Right lobe of liver (tissue), 6 donors: ENCODE measurements at regions not wholly inside any gene's neighbourhood (a gene's known extent, or its start where the extent isn't known, plus 50 kb on each side); places are given as distances from the start of the nearest gene placed in this dataset.

ENCODE experiments used
- ATAC-seq, 4 donors: fragments of 200-7000 bp; cut with Tn5 transposase; one replicate each; pipeline ENCODE4 v1.9.1; 2020; ENCODE audit warnings: mild to moderate bottlenecking in 4 of 4, moderate library complexity in 4 of 4
- DNase-seq, 3 donors: peaks; one replicate each; pipeline ENCODE4 v3.0.0-alpha.2; 2020
- H3K27ac ChIP-seq, 3 donors: fragments of 200-600 bp; one replicate each; pipeline ENCODE4 v1.8.0; 2022
- H3K27me3 ChIP-seq, 2 donors: fragments of 200-600 bp; one replicate each; pipeline ENCODE4 v1.8.0; 2022
- H3K36me3 ChIP-seq, 4 donors: fragments of 200-600 bp; sonication (generic) in 1 of 4; one replicate each; pipeline versions ENCODE4 v1.5.1 to v1.8.0; 2017 to 2022; ENCODE audit warnings: control low read depth in 1 of 4
- H3K4me1 ChIP-seq, 4 donors: fragments of 200-600 bp; sonication (generic) in 1 of 4; one replicate each; pipeline versions ENCODE4 v1.5.1 to v1.8.0; 2017 to 2022; ENCODE audit warnings: control low read depth in 1 of 4
- H3K4me3 ChIP-seq, 3 donors: fragments of 200-600 bp; one replicate each; pipeline ENCODE4 v1.8.0; 2022
- H3K9me3 ChIP-seq, 4 donors: fragments of 200-600 bp; sonication (generic) in 1 of 4; one replicate each; pipeline versions ENCODE4 v1.5.1 to v1.8.0; 2017 to 2022; ENCODE audit warnings: control low read depth in 1 of 4
- CTCF ChIP-seq, 4 donors: fragments of 200-600 bp in 3 of 4; fragments of 450-650 bp in 1 of 4; IDR thresholded peaks; one replicate each; pipeline versions ENCODE4 v1.5.1 to v1.8.0; 2016 to 2022; ENCODE audit warnings: antibody characterized with exemption in 4 of 4, mild to moderate bottlenecking in 2 of 4
- POLR2A ChIP-seq: fragments of 450-650 bp; IDR thresholded peaks from one replicate; pipeline ENCODE4 v1.6.1; 2017; ENCODE audit warnings: antibody characterized with exemption, mild to moderate bottlenecking
- WGBS: methylation state at CpG from one replicate; pipeline ENCODE4 v1.1.6; 2018; ENCODE audit warnings: low coverage, low lambda C conversion rate; ENCODE audit not compliant: insufficient coverage; ENCODE audit errors: missing lambda C conversion rate; 5-methylcytosine and 5-hydroxymethylcytosine counted together
- intact Hi-C, 2 donors: fragments of 100-400 bp; cut with DNase I; formaldehyde crosslinking; loops; one replicate each; pipeline versions ENCODE4 v1.11.2 to v1.14.1; 2022
- donor health status: DM: no; HTN: yes; CAD: no.
- donor health status: DM: no; HTN: no; CAD: no.
- donor health status: DM: no; HTN: no; CAD: no.
- donor health status: DM: no; HTN: yes; CAD: no.
- donor health status: DM: no; HTN: yes; CAD: no.

DNA sequence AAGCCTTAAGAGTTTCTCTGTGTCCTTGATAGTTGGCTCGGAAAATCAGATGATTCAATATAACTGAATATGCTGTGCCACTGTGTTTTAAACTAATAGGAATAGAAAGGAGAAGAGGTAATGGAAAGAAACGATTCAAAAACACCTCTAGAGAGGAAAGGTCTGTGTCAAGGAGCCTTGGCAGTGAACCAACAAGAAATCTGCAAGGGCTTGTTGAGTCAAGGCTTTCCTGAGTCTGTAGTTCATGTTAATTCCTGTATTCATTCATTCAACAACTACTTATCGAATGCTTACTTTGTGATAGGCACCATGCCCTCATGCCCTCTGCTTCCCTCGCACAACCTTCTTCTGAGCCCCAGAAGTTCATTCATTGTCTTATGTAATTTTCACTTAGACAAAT is 336.0 kb downstream of the PDHA2 start:
- TF ChIP-seq CTCF (IDR thresholded peaks at IDR 0.05) (no peak), POLR2A (no peak)
- no peaks in the 10 kb centered on the region for H3K36me3 ChIP-seq
- DNase-seq (no peak), ATAC-seq (no peak)
- no peaks in the 10 kb centered on the region for H3K27me3 ChIP-seq
- H3K4me3 ChIP-seq = no peak overlapping the region
- H3K4me1 ChIP-seq = no peaks in the 10 kb centered on the region
- peaks cover 0 to 2% (median 0%) of the 10 kb centered on the region in 4 donors for H3K9me3 ChIP-seq
- no peak overlapping the region for H3K27ac ChIP-seq
- intact Hi-C loops = no loop called here
- WGBS = 39% methylated on average over 4 of the region's 4 CpGs

DNA sequence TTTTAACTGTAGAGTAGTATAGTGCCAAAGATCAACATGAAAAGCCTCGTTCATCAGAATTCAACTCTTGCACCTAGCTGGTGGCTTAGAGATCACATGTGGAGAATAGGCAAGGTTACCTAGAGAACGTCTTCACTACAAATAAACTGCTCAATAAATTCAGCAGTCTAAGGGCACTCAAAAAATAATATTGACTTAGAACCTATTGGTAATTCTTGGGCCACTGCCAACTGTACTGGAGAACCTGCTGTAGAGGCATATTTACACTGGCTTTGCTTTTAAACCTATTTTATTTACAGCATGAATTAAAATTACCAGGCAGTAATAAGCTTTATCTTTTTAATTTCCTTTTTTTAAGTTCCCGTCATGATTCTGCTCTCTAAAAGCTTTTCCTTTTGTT is 343.7 kb downstream of the PDHA2 start:
- Histone ChIP-seq H3K27me3 (no peaks in the 10 kb centered on the region), H3K9me3 (no peaks in the 10 kb centered on the region), H3K27ac (no peak overlapping the region), H3K36me3 (no peaks in the 10 kb centered on the region), H3K4me3 (no peak overlapping the region), H3K4me1 (no peaks in the 10 kb centered on the region)
- no peak for ATAC-seq
- no peak for DNase-seq
- WGBS = 43% methylated on average over 3 of the region's 3 CpGs
- TF ChIP-seq POLR2A (no peak), CTCF (IDR thresholded peaks at IDR 0.05) (no peak)
- intact Hi-C loops = no loop called here

GRCh38 chr4:96186593-96186992 is 346.7 kb downstream of the PDHA2 start:
- intact Hi-C loops = no loop called here
- no peaks in the 10 kb centered on the region for H3K4me1 ChIP-seq
- TF ChIP-seq POLR2A (no peak), CTCF (IDR thresholded peaks at IDR 0.05) (no peak)
- H3K36me3 ChIP-seq = no peaks in the 10 kb centered on the region
- H3K27ac ChIP-seq = no peak overlapping the region
- no peak overlapping the region for H3K4me3 ChIP-seq
- ATAC-seq (no peak), DNase-seq (no peak)
- 15% methylated on average over 2 of the region's 2 CpGs for WGBS
- no peaks in the 10 kb centered on the region for H3K27me3 ChIP-seq
- H3K9me3 ChIP-seq = no peaks in the 10 kb centered on the region

- no peak for DNase-seq
Measured at GRCh38 chr4:96189761-96190160, 349.9 kb downstream of the PDHA2 start.

More at GRCh38 chr4:96189761-96190160, 349.9 kb downstream of the PDHA2 start:
- no peak for TF ChIP-seq POLR2A
- no peak for TF ChIP-seq CTCF (IDR thresholded peaks at IDR 0.05)
- intact Hi-C loops = no loop called here
- Histone ChIP-seq H3K27me3 (no peaks in the 10 kb centered on the region), H3K36me3 (no peaks in the 10 kb centered on the region), H3K9me3 (no peaks in the 10 kb centered on the region), H3K27ac (no peak overlapping the region), H3K4me1 (no peaks in the 10 kb centered on the region), H3K4me3 (no peak overlapping the region)
- no peak for ATAC-seq
